Loucy (cell line): ENCODE measurements at regions not wholly inside any gene's neighbourhood (a gene's known extent, or its start where the extent isn't known, plus 50 kb on each side); places are given as distances from the start of the nearest gene placed in this dataset.

Experiments
- H2AFZ ChIP-seq: fragments of 200-600 bp; sonication (generic); 2 replicates; pipeline ENCODE4 v1.6.0; 2016; ENCODE audit warnings: antibody characterized with exemption, mild to moderate bottlenecking, low read length, moderate library complexity
- H3F3A ChIP-seq: fragments of 200-600 bp; 2 replicates; pipeline ENCODE4 v1.6.0; 2016; ENCODE audit warnings: antibody characterized with exemption, low read depth, mild to moderate bottlenecking
- H3K27me3 ChIP-seq: fragments of 200-600 bp; sonication (generic); 2 replicates; pipeline ENCODE4 v1.6.1; 2014; ENCODE audit warnings: low read length, mild to moderate bottlenecking; ENCODE audit not compliant: insufficient read depth, poor library complexity, severe bottlenecking
- H3K36me3 ChIP-seq: fragments of 200-600 bp; sonication (generic); 2 replicates; pipeline ENCODE4 v1.6.1; 2016; ENCODE audit warnings: low read length; ENCODE audit not compliant: insufficient read depth
- H3K4me1 ChIP-seq: fragments of 200-600 bp; sonication (generic); 2 replicates; pipeline ENCODE4 v1.5.1; 2014; ENCODE audit warnings: low read length, mild to moderate bottlenecking; ENCODE audit not compliant: insufficient read depth, poor library complexity, severe bottlenecking
- H3K4me2 ChIP-seq: fragments of 200-600 bp; sonication (generic); 2 replicates; pipeline ENCODE4 v1.6.0; 2014; ENCODE audit warnings: antibody characterized with exemption, low read length, low read depth, mild to moderate bottlenecking; ENCODE audit not compliant: poor library complexity, severe bottlenecking
- H3K4me3 ChIP-seq: fragments of 200-600 bp; sonication (generic); 2 replicates; pipeline ENCODE4 v1.5.1; 2014; ENCODE audit warnings: low read length, mild to moderate bottlenecking, mixed read lengths; ENCODE audit not compliant: poor library complexity, severe bottlenecking
- H3K79me2 ChIP-seq: fragments of 200-600 bp; sonication (generic); 2 replicates; pipeline ENCODE4 v1.6.1; 2014; ENCODE audit warnings: low read length; ENCODE audit not compliant: insufficient read depth
- H3K9ac ChIP-seq: fragments of 200-600 bp; sonication (generic); 2 replicates; pipeline ENCODE4 v1.6.0; 2014; ENCODE audit warnings: mild to moderate bottlenecking, low read depth, low read length, moderate library complexity; ENCODE audit not compliant: poor library complexity, severe bottlenecking
- H3K9me2 ChIP-seq: fragments of 200-600 bp; sonication (generic); replicated peaks from 2 replicates; pipeline ENCODE4 v1.6.1; 2016; ENCODE audit warnings: low read depth, low read length, mixed read lengths
- H3K9me3 ChIP-seq: fragments of 200-600 bp; sonication (generic); 2 replicates; pipeline ENCODE4 v1.6.1; 2014; ENCODE audit warnings: mild to moderate bottlenecking, antibody characterized with exemption, low read length, low read depth; ENCODE audit not compliant: insufficient read depth
- H4K20me1 ChIP-seq: fragments of 200-600 bp; sonication (generic); 2 replicates; pipeline ENCODE4 v1.6.0; 2014; ENCODE audit warnings: antibody characterized with exemption, low read length, mild to moderate bottlenecking; ENCODE audit not compliant: insufficient read depth, poor library complexity, severe bottlenecking
- CTCF ChIP-seq: fragments of 200-600 bp; sonication (generic); conservative IDR thresholded peaks from 2 replicates; pipeline ENCODE4 v1.5.1; 2014; ENCODE audit warnings: mild to moderate bottlenecking, antibody characterized with exemption, low read length
- EZH2phosphoT487 ChIP-seq: fragments of 200-600 bp; IDR thresholded peaks from 2 replicates; pipeline ENCODE4 v1.6.1; 2018; ENCODE audit warnings: antibody characterized with exemption, mild to moderate bottlenecking, moderate library complexity, borderline replicate concordance

- Histone ChIP-seq H4K20me1 (no peaks in the 10 kb centered on the region), H3K79me2 (no peaks in the 10 kb centered on the region), H3K9me2 (no peaks in the 10 kb centered on the region), H3F3A (no peaks in the 10 kb centered on the region), H3K4me1 (no peaks in the 10 kb centered on the region), H3K4me3 (no peak overlapping the region), H3K9ac (no peak overlapping the region), H3K27me3 (no peaks in the 10 kb centered on the region), H3K4me2 (no peak overlapping the region), H2AFZ (no peak overlapping the region), H3K9me3 (no peaks in the 10 kb centered on the region), H3K36me3 (no peaks in the 10 kb centered on the region)
- TF ChIP-seq CTCF (no peak), EZH2phosphoT487 (no peak)
Observed at GRCh38 chr5:106646106-106646505, 1024.6 kb downstream of the EFNA5 start.

GRCh38 chr5:106640511-106640910 is 1030.2 kb downstream of the EFNA5 start:
- no peak overlapping the region for H3K4me2 ChIP-seq
- H3K4me3 ChIP-seq = no peak overlapping the region
- H3F3A ChIP-seq = no peaks in the 10 kb centered on the region

GRCh38 chr5:106639488-106639887 is 1031.2 kb downstream of the EFNA5 start:
- H3K9ac ChIP-seq = no peak overlapping the region
- no peaks in the 10 kb centered on the region for H4K20me1 ChIP-seq
- no peak overlapping the region for H3K4me3 ChIP-seq
- H3K36me3 ChIP-seq = no peaks in the 10 kb centered on the region
- H3K4me1 ChIP-seq = no peaks in the 10 kb centered on the region
- no peak overlapping the region for H2AFZ ChIP-seq
- H3F3A ChIP-seq = no peaks in the 10 kb centered on the region
- no peaks in the 10 kb centered on the region for H3K27me3 ChIP-seq
- H3K9me2 ChIP-seq = no peaks in the 10 kb centered on the region
- no peak overlapping the region for H3K4me2 ChIP-seq
- H3K9me3 ChIP-seq = no peaks in the 10 kb centered on the region
- no peaks in the 10 kb centered on the region for H3K79me2 ChIP-seq
- TF ChIP-seq EZH2phosphoT487 = no peak
- TF ChIP-seq CTCF = no peak

More at GRCh38 chr5:106640511-106640910, 1030.2 kb downstream of the EFNA5 start:
- H3K9me2 ChIP-seq = no peaks in the 10 kb centered on the region
- H3K79me2 ChIP-seq = no peaks in the 10 kb centered on the region
- no peaks in the 10 kb centered on the region for H3K4me1 ChIP-seq
- H3K9me3 ChIP-seq = no peaks in the 10 kb centered on the region
- no peaks in the 10 kb centered on the region for H3K36me3 ChIP-seq
- H2AFZ ChIP-seq = no peak overlapping the region
- H4K20me1 ChIP-seq = no peaks in the 10 kb centered on the region
- TF ChIP-seq EZH2phosphoT487 = no peak
- no peak for TF ChIP-seq CTCF
- H3K27me3 ChIP-seq = no peaks in the 10 kb centered on the region
- H3K9ac ChIP-seq = no peak overlapping the region
